NCI-H345 treated with DMSO at 0.1 percent for 48 hours (cell line): ENCODE measurements at regions not wholly inside any gene's neighbourhood (a gene's known extent, or its start where the extent isn't known, plus 50 kb on each side); places are given as distances from the start of the nearest gene placed in this dataset.

Experiments
- DNase-seq: peaks from one replicate; lab custom pipeline; 2025; ENCODE audit not compliant: unreplicated experiment; lab: John Stamatoyannopoulos, UW

DNA sequence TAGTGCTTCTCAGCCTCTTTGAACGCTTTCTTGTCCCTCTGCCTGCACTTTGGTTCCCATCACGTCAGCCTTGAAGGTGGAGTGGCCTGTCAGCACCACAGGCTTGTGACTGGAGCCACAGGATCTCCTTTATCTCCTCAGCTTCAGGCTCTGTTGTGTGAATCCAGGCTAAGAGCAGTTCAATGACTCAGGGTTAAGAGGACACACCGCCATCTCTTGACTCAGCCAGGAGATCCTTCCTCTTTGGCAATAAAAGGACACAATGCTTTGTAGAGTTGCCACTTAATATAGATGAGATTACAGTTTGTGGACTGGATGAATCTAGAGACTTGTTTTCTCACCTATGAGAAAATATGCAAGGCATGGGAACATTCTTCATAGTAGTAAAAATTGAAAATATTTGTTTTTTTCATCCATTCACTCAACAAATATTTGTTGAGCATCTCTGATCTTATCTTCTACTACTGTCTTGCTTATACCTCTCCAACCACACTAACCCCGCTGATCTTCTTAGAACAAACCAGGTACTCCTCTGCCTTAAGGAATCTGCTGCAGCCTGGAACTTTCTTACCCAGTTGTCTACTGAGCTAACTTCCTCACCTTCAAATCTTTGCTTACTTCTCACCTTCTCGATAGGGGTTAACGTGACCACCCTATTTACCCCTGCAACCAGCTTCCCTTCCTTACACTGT, 62.3 kb downstream of the UCHL1 start:
- DNase-seq: no peak

- DNase-seq: no peak
Observed at GRCh38 chr4:41319553-41319952, 62.8 kb downstream of the UCHL1 start.

DNA sequence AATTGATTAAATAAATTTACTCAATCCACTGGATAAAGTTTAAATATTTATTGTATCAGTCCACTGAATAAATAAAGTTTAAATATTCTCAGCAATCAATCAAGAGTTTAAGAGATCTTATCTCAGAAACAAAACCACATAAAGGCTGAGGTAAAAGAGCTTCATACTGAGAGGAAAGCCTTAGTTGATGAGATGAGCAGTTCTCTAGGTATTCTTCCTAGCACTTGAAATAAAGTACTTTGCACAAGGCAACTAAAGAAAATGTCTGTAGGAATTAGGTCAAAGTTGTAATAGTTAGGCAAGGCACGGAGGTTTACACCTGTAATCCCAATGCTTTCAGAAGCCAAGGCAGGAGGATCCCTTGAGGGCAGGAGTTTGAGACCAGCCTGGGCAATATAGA, 63.5 kb downstream of the UCHL1 start:
- DNase-seq: no peak

GRCh38 chr4:41320786-41321185, 64.1 kb downstream of the UCHL1 start:
- DNase-seq: no peak

- DNase-seq: no peak
Observed at GRCh38 chr4:41321216-41321945, 64.7 kb downstream of the UCHL1 start.

DNA sequence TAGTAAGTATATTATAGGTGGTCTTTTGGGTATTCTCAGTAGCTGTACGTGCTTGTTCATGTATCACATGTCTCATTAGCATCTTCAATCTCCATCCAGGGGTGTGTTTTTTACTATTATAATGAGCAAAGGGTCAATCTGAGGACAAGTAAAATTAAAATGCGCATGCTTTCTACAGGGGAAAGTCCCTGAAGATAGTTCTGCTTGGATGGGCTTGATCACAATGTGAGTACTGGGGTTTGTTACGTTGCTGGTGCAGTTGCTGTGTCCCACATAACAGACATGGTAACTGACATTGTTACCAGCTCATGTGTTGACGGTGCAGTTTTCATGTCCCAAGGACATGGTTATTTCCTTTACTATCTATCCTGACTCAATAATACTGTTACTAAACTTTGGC, 65.9 kb downstream of the UCHL1 start:
- no peak for DNase-seq

- no peak for DNase-seq
Observed at GRCh38 chr4:41323179-41323578, 66.5 kb downstream of the UCHL1 start.

DNA sequence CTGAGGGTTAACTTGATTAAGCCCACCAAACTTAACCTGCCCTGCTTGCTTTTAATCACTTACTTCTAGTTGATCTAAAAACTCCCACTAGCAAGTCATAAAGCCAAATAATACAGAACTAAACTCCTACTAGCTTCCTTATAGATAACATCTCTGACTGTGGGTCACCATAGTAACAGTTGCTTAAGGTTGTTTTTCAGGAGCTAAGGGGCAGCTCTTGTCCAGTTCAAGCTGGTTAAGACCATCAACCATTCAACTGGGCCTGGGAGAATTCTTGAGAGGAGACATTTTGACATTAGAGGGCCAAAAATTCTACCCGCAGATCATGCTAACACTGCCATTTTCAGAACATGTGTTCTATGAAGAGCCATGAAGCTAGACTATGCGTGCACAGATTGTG, 67.0 kb downstream of the UCHL1 start:
- DNase-seq: no peak

GRCh38 chr4:41324861-41325260, 68.1 kb downstream of the UCHL1 start:
- DNase-seq: no peak

DNA sequence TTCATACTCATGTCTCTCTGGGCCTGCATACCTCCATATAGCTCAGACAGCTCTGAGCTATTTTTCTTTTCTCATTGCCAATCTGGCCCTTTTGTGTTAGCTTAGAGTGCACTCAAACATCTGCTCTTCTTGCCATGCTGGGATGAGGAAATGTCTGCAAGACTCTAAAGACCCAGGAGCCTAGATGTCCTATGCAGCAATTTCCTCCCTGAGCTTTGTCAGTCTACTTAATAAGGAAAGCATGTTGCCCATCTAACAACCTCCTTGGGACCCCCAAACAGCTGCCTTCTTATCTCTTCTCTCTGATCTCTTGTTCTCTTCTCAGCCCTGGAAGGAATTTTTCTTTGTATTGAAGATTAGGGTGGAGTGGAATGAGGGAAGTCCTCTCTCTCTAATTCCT, 69.2 kb downstream of the UCHL1 start:
- no peak for DNase-seq

GRCh38 chr4:41326776-41327175, 70.0 kb downstream of the UCHL1 start:
- DNase-seq: no peak

DNA sequence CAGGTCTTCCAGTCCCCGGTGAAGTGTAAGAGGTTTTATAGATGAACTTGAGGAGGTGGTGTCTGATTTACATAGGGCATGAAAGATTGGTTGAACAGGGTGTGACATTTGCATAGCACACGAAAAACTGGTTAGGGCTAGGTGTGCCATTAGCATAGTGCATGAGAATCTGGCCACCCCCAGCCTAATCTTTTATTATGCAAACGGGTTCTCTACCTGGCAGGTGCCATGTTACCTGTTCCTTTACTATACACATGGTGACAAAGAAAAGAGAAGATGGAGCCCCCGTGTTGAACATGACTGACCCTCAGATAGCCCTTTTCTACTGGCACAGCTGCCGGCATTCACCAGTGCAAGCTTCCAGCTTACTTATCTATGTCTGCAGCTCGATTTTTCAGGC, 71.0 kb downstream of the UCHL1 start:
- DNase-seq: no peak

DNA sequence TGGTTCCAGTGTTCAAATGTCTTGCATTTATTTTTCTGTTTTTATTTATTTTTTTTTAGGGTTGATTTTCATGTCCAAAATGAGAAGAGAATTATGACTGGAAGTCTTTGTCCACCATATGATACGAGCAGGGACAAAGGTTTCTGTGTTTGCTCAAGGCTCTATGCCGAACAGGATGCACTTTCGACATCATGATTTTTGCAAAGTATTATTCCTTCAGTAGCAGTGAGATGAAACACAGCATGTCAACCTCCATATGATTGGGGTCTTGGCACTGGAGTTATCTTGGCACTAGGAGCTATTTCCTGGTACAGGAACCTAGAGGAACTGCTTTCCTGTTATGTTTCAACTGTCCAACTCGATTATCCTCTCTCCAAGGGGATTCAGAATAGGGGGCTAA, 72.6 kb downstream of the UCHL1 start:
- DNase-seq: no peak

DNA sequence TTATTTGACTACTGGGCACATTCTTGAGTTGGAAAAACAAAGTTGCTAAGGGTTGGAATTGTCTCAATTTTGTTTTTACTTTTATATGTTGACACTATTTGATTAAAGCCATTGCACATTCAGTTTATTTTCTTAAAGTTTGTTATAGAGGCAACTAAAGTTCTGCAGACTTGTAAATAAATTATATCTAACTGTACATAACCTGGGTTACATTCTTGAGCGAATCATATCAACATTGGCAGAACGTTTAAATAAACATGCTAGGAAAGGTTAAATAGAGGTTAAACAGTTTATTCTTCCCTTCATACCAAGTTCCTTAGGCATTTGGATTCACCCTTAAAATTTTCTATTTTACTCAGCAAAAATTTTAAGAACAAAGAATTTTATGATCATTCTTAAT, 74.5 kb downstream of the UCHL1 start:
- no peak for DNase-seq

- DNase-seq: no peak
Observed at GRCh38 chr4:41332510-41333054, 75.9 kb downstream of the UCHL1 start.

DNA sequence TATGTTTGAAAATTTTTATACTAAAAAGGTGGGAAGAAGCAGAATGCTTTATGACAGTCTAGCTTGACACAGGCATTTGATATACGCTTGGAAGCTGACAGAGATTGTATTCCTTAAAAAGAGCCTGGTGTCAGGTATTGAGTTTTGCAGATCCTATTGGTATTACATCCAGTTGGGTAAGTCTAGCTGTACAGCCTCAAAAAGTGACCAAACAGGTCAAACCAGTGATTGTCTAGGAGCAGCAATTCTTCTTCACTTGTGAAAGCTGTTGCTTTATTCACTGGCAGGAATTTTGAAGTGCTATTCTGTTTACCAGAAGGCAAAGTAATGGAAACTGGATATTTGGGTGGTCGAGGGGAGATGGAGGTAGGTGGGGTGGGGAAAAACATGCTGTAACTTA, 77.5 kb downstream of the UCHL1 start:
- DNase-seq: no peak

DNA sequence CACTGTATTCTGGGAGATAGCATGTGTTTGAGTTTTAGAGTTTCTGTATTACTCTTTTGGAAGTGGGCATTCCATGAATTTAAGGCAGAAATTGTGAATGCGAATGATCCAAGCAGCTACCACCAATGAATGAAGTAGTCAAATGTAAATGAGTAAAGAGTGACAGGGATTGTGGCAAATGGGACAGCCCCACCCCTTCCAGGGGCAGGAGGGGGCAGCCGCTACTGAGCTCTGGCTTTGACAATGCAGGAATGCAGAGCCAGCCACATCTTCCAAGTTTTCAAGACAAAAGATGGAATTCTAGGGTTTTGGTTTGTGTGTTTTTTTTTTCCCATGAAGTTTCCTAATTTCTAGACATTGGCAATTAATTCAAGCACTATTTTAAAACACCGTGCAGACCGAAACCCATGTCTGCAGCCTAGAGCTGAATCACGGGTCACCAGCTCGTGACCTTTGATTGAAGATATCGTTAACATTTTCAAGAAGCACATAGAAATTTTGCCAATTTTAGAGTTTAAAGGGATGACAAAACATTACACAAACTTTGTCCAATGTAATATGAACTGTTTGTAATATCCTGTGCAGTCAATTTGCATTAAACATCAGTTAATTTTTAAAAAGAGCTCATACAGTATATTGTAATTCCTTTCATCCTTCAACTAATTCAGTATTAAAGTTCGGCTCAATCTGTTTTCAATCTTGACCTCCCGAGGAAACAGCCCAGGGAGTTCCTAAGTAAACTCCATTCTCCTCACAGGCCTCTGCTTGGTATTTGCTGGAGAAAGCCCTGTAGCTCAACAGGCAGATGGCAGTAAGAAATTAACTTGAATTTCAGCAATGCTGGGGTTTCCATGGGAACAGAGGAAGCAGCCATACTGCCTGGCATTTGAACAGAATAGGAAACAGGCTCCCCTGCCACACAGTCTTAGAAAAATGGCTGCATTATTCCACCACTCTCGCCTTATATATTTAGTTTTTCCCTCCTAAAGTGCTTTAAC, 83.4 kb downstream of the UCHL1 start:
- DNase-seq: no peak

DNA sequence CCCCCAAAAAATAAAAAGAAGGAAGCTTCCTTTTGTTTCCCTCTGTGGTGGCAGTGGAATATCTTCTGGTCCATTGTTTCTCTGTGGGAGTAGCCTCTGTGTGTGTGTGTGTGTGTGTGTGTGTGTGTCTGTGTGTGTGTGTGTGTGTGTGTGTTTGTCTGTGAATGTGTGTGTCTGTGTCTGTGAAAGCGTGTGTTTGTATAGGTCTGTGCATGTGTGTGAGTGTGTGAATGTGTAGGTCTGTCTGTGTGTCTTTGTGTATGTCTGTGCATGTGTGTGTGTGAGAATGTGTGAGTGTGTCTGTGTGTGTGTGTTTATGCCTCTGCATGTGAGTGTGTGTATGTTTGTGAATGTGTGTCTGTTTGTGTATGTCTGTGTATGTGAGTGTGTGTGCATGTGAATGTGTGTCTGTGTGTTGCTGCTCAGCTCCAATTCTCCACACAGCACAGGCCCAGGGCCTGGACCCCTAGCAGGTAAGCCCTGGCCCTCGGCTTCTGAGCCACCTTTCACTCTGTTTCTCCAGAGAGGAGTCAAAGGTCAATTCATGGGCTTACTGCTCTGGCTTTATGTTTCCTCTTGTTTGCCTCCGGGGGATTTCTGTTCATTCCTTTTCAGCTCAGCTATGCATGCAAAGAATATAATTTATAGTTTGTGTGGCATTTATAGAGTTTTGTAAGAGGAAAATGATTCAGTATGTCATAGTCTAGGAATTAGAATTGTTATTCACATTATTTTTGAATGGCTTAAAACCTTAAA, 89.8 kb downstream of the UCHL1 start:
- DNase-seq: no peak

DNA sequence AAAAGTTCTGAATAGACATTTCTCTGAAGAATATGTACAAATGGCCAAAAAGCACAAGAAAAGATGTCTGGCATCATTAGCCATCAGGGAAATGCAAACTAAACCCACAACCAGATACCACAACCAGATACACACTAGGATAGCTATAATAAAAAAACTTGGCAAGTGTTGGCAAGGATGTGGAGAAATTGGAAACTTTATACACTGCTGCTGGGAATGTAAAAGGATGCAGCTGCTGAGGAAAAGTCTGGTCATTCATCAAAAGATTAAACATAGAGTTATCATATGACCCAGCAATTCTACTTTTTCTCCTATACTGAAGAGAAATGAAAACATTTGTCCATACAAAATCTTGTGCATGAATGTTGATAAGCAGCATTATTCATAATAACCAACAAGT, 92.3 kb downstream of the UCHL1 start:
- DNase-seq: no peak

- DNase-seq: no peak
Observed at GRCh38 chr4:41358647-41359421, 102.1 kb downstream of the UCHL1 start.
